Frontal cortex (tissue), 3 donors: ENCODE measurements at regions not wholly inside any gene's neighbourhood (a gene's known extent, or its start where the extent isn't known, plus 50 kb on each side); places are given as distances from the start of the nearest gene placed in this dataset.
"Not testable (repeated sequence)": the region's sequence is repeated elsewhere in the genome, so short reads cannot be mapped to it uniquely, and the experiment has no call there.

Experiments used
- DNase-seq, 2 donors: peaks; one replicate each; pipeline ENCODE4 v3.0.0; 2012; ENCODE audit warnings: low spot score in 2 of 2
- FAIRE-seq: peaks from 2 replicates; lab custom pipeline; 2012; peaks lifted over from hg19 to GRCh38; lab: Jason Lieb, UNC
- donor health status: control.
- donor health status: control.
- donor health status: control.

DNA sequence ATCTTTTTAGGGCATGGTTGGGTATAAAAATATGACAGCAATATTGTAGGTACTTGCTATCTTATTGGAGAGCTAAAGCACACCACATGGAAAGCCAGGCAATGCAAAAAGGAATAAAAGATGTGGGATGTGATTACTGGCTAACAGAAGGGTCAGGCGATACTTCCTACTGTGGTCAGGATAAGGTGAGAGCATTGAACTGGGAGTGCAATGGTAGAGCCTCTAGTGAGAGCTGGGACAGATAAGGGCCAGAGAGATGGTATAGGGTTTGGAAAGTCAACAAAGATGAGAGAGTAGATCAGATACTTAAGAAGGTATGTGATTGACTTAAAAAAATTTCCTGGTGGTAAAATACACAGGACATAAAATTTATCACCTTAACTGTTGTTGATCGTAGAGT, 160.7 kb upstream of the MAN1A1 start:
- FAIRE-seq: no peak
- no peak for DNase-seq

DNA sequence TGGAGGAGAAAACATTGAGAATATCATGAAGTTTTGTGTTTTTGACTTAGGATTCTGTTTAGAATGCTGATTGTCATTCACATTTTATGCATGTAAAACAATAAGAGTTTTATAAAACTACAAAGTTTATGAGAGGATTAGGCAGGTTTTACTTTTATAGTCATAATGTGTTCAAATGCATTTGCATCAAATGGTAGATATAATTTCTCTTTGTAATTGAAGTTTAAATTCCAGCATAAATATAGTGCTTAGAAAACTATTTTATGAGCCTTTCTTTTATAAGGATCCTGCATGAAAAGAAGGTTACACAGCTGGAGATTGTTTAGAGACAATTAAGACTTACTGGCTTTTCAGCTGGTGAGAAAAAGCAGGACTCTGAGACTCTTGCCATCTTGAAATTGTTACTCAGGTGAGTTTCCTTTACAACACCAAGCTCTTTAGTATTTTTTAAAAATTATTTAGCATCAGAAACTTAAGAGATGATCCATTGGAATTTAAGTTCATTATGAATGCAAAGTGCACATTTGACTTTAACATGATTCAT, 157.1 kb upstream of the MAN1A1 start:
- FAIRE-seq: no peak
- no peak for DNase-seq

DNA sequence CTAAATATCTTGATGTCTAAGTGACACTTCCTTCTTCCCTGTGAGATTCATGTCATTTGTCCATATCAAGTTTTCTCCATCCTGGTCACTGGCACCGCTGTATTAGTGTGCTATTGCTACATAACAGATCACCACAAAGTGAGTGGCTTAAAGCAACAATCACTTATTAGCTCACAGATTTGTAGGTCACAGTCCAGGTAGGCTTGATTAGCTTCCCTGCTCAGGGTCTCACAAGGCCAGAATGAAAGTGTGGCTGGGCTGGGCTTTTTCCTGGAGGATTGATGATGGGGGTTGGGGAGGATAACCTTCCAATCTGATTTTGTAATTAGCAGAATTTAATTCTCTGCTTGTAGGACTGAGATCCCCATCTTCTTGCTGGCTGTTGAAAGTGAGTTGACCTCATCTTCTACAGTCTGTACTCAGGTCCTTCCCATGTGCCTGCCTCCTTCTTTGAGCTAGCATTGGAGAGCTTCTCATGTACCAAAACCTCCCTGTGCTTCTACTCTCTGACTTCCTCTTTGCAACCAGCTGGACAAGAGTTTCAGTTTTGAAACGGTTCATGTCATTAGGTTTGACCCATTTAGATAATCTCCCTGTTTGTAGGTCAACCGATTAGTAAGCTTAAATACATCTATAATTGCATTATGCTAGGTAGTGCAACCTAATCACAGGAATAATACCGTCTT, 152.4 kb upstream of the MAN1A1 start:
- FAIRE-seq: no peak
- no peak for DNase-seq

DNA sequence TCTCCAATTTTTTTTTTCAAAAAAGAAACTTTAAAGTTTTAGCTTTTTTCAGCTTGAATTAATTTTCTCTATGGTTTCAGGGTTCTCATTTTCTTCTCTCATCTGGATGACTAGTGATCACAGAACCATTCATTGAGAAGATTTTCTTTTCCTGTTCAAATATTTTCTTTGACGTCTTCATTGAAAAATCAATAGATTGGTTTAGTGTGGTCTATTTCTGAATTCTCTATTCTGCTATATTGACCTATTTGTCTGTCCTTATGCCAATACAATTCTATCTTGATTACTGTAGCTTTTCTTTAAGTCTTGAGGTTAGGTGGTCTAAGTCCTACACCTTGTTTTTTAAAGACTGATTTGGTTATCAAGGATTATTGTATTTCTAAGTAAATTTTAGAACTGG, 150.2 kb upstream of the MAN1A1 start:
- FAIRE-seq: no peak
- no peak for DNase-seq

- FAIRE-seq: no peak
These were observed 148.6 kb upstream of the MAN1A1 start for GRCh38 chr6:119497988-119498727.

GRCh38 chr6:119495230-119495683, 145.7 kb upstream of the MAN1A1 start:
- no peak for DNase-seq
- no peak for FAIRE-seq

More at GRCh38 chr6:119497988-119498727, 148.6 kb upstream of the MAN1A1 start:
- no peak for DNase-seq

GRCh38 chr6:119493980-119494379, 144.4 kb upstream of the MAN1A1 start:
- FAIRE-seq: no peak
- no peak for DNase-seq

- not testable (repeated sequence) for DNase-seq, FAIRE-seq
These were observed 141.6 kb upstream of the MAN1A1 start for GRCh38 chr6:119491112-119491511.

DNA sequence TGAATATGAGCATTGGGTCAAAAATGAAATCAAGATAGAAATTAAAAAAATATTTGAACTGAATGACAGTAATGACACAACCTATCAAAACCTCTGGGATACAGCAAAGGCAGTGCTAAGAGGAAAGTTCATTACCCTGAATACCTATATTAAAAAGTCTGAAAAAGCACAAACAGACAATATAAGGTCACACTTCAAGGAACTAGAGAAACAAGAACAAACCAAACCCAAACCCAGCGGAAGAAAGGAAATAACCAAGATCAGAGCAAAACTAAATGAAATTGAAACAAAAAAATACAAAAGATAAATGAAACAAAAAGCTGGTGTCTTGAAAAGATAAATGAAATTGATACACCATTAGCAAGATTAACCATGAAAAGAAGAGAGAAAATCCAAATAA, 140.5 kb upstream of the MAN1A1 start:
- not testable (repeated sequence) for FAIRE-seq

DNA sequence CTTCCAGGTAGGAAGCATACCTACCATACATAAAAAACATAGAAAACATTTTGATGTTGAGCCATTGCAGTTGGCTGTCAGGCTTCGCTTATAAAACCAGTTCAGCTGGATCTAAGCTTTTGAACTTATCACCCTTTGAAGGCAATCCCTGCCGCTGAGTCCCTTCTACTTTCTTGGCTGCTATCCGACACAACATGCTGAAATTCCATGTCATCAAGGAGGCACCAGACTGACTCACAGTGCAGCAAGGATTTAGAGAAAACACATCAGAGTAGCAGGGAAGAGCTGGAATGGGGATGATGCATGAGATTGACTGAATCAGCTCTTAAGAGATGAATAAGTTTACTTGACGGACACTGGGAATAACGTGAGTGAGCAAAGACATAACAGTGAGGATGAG, 135.0 kb upstream of the MAN1A1 start:
- FAIRE-seq (no peak), DNase-seq (no peak)

More for the DNA sequence above, 140.5 kb upstream of the MAN1A1 start:
- DNase-seq: not testable (repeated sequence)

DNA sequence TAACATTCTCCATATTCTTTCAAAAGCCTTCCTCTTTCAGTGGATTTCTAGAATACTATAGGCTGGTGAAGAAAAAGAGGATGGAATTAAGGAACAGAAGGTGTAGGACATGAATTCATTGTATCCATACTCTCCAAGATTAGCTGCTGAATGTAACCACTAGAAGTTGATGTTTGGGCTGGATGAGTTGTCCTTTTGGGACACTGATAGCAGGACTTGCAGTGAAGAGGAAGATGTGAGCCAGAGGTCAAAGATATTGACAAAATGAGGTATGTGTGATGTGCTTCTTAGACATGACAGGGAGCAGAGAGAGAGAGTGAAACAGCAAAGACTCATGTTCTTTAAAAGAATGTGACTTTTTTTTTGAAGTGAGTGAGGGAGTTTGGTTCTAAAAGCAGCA, 134.3 kb upstream of the MAN1A1 start:
- no peak for DNase-seq
- no peak for FAIRE-seq

GRCh38 chr6:119482850-119483285, 133.3 kb upstream of the MAN1A1 start:
- DNase-seq (no peak), FAIRE-seq (no peak)

- DNase-seq (no peak), FAIRE-seq (no peak)
These were observed 132.4 kb upstream of the MAN1A1 start for GRCh38 chr6:119481976-119482375.

DNA sequence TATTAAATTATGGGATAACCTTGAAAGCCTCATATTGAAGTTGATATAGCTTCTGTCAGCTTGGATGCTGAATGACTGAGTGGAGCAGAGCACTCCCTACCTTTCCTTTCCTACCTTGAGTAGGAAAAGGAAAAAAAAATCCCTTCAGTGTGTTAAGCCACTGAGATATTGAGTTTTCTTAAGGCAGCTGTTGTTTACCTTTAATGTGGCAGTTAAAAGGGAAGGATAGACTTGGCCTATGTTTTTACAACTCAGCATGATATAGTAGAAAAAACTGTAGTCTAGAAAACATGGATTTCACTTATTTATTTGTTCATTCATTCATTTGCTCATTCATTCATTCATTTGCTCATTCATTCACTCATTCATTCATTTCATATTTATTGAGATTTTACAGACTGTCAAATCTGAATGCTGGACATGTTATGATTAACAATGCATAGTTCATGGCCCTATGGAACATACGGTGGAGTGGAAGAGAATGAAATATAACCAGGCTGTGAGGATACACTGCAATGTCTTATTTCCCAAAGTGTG, 131.5 kb upstream of the MAN1A1 start:
- DNase-seq (no peak), FAIRE-seq (no peak)

GRCh38 chr6:119479860-119480655, 130.5 kb upstream of the MAN1A1 start:
- FAIRE-seq (no peak), DNase-seq (no peak)

GRCh38 chr6:119476554-119476953, 127.0 kb upstream of the MAN1A1 start:
- FAIRE-seq (no peak), DNase-seq (no peak)

GRCh38 chr6:119476024-119476423, 126.5 kb upstream of the MAN1A1 start:
- no peak for DNase-seq
- no peak for FAIRE-seq

- FAIRE-seq (no peak), DNase-seq (no peak)
These were observed 121.5 kb upstream of the MAN1A1 start for GRCh38 chr6:119470893-119471542.

- DNase-seq: no peak
- FAIRE-seq: no peak
These were observed 118.0 kb upstream of the MAN1A1 start for GRCh38 chr6:119467488-119468081.
